A673 (cell line): ENCODE measurements at regions not wholly inside any gene's neighbourhood (a gene's known extent, or its start where the extent isn't known, plus 50 kb on each side); places are given as distances from the start of the nearest gene placed in this dataset.

Source experiments
- BruUV-seq: library from RNA; stranded (reverse); fragments of 400-500 nt; replicated peaks from 2 replicates; lab custom pipeline; 2021; lab: Mats Ljungman, UMichigan
- CTCF ChIA-PET: fragments of 300-600 bp; sonication (Branson Sonifier 250); formaldehyde crosslinking; loops from one replicate; lab custom pipeline; 2022; ENCODE audit warnings: antibody characterized with exemption; lab: Charles Lee
- POLR2A ChIA-PET: fragments of 300-600 bp; sonication (Branson Sonifier 250); formaldehyde crosslinking; loops from one replicate; lab custom pipeline; 2022; ENCODE audit warnings: antibody characterized with exemption; ENCODE audit not compliant: low non-redundant PET; lab: Charles Lee
- DNase-seq: peaks from one replicate; pipeline ENCODE4 v3.0.0-alpha.2; 2015; ENCODE audit warnings: low spot score
- H3K27ac ChIP-seq: fragments of 200-600 bp; sonication (generic); 2 replicates; pipeline ENCODE4 v1.5.1; 2016; ENCODE audit warnings: mixed run types, low read depth, mild to moderate bottlenecking, mixed read lengths, antibody characterized with exemption, low read length; ENCODE audit not compliant: poor library complexity, severe bottlenecking
- H3K27me3 ChIP-seq: fragments of 200-600 bp; sonication (generic); replicated peaks from 2 replicates; pipeline ENCODE4 v1.6.1; 2017; ENCODE audit warnings: mixed run types, low read depth, mild to moderate bottlenecking, mixed read lengths, antibody characterized with exemption, low read length; ENCODE audit not compliant: insufficient read depth, poor library complexity
- H3K36me3 ChIP-seq: fragments of 200-600 bp; sonication (generic); 2 replicates; pipeline ENCODE4 v1.6.1; 2016; ENCODE audit warnings: mixed run types, mild to moderate bottlenecking, mixed read lengths, antibody characterized with exemption, low read length; ENCODE audit not compliant: insufficient read depth, poor library complexity, severe bottlenecking
- H3K4me1 ChIP-seq: fragments of 200-600 bp; sonication (generic); 2 replicates; pipeline ENCODE4 v1.6.1; 2017; ENCODE audit warnings: mixed run types, mild to moderate bottlenecking, mixed read lengths, antibody characterized with exemption, low read length; ENCODE audit not compliant: insufficient read depth, poor library complexity, severe bottlenecking
- H3K4me3 ChIP-seq: fragments of 200-600 bp; sonication (generic); 2 replicates; pipeline ENCODE4 v1.5.1; 2016; ENCODE audit warnings: low read depth, mixed run types, mild to moderate bottlenecking, mixed read lengths, low read length; ENCODE audit not compliant: poor library complexity, severe bottlenecking
- H3K9me3 ChIP-seq: fragments of 200-600 bp; sonication (generic); 2 replicates; pipeline ENCODE4 v1.6.1; 2016; ENCODE audit warnings: mixed run types, low read depth, mild to moderate bottlenecking, mixed read lengths, antibody characterized with exemption, low read length; ENCODE audit not compliant: poor library complexity, severe bottlenecking
- EZH2 ChIP-seq: fragments of 200-600 bp; sonication (generic); IDR thresholded peaks from 2 replicates; pipeline ENCODE4 v1.6.1; 2017; ENCODE audit warnings: borderline replicate concordance, low read depth, mild to moderate bottlenecking, mixed read lengths, antibody characterized with exemption, low read length; ENCODE audit not compliant: poor library complexity, severe bottlenecking
- intact Hi-C: fragments of 100-400 bp; cut with micrococcal nuclease; formaldehyde crosslinking; loops from one replicate; pipeline ENCODE4 v1.10.0; 2022; ENCODE audit not compliant: unreplicated experiment
- TF ChIP-seq, protein P1 (sequence below): fragments of 300-800, 200-600 bp; sonication (generic); conservative IDR thresholded peaks from 2 replicates; pipeline ENCODE4 v1.5.1; 2017; ENCODE audit warnings: low read depth, mild to moderate bottlenecking, antibody characterized with exemption, low read length, moderate library complexity, mixed read lengths

DNA sequence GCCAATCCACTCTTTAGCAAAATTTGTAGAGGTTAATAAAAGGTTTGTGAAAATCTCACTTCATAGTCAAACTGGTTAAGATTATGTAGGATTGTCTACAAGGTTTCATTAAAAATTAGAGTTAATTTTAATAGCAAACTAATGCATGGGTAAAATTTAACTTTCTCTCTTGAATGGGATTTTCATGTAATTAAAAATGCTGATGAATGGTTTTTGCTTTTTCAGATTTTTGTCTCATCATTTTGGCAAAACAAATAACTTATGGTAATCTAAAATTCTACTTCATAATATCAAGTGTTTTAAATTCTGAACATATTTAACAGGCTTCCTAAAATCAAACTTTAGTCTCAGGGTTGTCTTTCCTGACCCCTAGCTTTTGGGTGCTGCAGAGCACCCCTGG is 113.8 kb upstream of the FAM174A start:
- no TSS peak for BruUV-seq
- CTCF ChIA-PET: no interaction called here
- Histone ChIP-seq H3K9me3 (peaks cover 12% of the 10 kb centered on the region), H3K4me1 (no peaks in the 10 kb centered on the region), H3K27me3 (no peaks in the 10 kb centered on the region), H3K36me3 (no peaks in the 10 kb centered on the region), H3K27ac (no peak overlapping the region), H3K4me3 (no peak overlapping the region)
- TF ChIP-seq, protein P1, sequence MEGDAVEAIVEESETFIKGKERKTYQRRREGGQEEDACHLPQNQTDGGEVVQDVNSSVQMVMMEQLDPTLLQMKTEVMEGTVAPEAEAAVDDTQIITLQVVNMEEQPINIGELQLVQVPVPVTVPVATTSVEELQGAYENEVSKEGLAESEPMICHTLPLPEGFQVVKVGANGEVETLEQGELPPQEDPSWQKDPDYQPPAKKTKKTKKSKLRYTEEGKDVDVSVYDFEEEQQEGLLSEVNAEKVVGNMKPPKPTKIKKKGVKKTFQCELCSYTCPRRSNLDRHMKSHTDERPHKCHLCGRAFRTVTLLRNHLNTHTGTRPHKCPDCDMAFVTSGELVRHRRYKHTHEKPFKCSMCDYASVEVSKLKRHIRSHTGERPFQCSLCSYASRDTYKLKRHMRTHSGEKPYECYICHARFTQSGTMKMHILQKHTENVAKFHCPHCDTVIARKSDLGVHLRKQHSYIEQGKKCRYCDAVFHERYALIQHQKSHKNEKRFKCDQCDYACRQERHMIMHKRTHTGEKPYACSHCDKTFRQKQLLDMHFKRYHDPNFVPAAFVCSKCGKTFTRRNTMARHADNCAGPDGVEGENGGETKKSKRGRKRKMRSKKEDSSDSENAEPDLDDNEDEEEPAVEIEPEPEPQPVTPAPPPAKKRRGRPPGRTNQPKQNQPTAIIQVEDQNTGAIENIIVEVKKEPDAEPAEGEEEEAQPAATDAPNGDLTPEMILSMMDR: no peak
- no peak for TF ChIP-seq EZH2
- POLR2A ChIA-PET: no interaction called here
- intact Hi-C loops: loop anchor here (10.0 kb wide), 1 partner anchor 623 kb away; no protein-coding TSS in a partner anchor
- no peak for DNase-seq

DNA sequence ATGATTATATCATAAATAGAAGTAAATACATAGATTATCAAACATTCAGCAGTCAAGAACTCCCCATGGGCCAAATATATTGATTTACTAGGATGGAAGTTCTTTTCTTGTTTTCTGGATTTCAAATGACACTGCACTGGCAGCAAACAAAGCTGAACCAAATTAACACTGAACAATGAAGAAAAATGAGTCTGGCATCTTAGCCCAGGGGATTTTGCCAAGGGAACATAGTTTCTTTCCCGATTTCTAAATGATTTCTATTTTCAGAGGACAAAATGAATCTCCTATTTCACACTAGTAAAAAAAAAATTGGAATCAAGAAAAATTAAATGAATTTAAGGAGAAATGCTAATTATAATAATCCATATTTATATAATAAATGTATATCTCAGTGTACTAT is 116.9 kb upstream of the FAM174A start:
- H3K36me3 ChIP-seq: no peaks in the 10 kb centered on the region
- H3K4me3 ChIP-seq: no peak overlapping the region
- no peak overlapping the region for H3K27ac ChIP-seq
- CTCF ChIA-PET: no interaction called here
- BruUV-seq: no TSS peak
- no peaks in the 10 kb centered on the region for H3K27me3 ChIP-seq
- no peak for DNase-seq
- no peaks in the 10 kb centered on the region for H3K9me3 ChIP-seq
- H3K4me1 ChIP-seq: no peaks in the 10 kb centered on the region
- TF ChIP-seq EZH2: no peak
- TF ChIP-seq, protein P1: no peak
- intact Hi-C loops: no loop called here
- POLR2A ChIA-PET: no interaction called here

DNA sequence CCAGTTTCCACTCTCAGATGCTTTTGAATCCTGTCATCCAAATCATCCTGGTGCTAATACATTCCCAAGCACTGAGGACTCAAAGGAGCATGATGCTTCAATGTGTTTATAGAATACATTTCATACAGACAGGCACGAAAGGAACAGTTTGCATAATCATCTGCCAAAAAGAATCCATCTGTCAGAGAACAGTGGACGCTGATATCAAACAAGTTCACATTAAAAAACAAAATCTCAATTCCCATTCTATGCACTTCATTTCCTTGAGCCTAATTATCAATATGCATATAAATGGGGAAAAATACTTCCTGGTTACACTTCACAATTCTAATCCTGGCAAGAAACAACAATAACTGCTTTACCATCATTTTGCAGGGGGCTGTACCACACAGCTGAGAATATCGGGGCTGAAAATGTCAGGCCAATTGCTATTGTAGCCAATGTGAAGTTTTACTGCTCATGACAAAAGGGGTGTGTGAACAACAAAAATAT is 125.5 kb upstream of the FAM174A start:
- H3K27ac ChIP-seq: no peak overlapping the region
- no peaks in the 10 kb centered on the region for H3K36me3 ChIP-seq
- no peak overlapping the region for H3K4me3 ChIP-seq
- BruUV-seq: no TSS peak
- ChIA-PET POLR2A (no interaction called here), CTCF (no interaction called here)
- intact Hi-C loops: no loop called here
- DNase-seq: no peak
- TF ChIP-seq EZH2: no peak
- TF ChIP-seq, protein P1: no peak
- H3K9me3 ChIP-seq: no peaks in the 10 kb centered on the region
- no peaks in the 10 kb centered on the region for H3K4me1 ChIP-seq
- no peaks in the 10 kb centered on the region for H3K27me3 ChIP-seq
